BJ (cell line): ENCODE measurements at regions not wholly inside any gene's neighbourhood (a gene's known extent, or its start where the extent isn't known, plus 50 kb on each side); places are given as distances from the start of the nearest gene placed in this dataset.

Experiments
- CTCF ChIA-PET: fragments of 350-600 bp; formaldehyde crosslinking; extraction: SDS; loops from one replicate; lab custom pipeline; 2021; ENCODE audit warnings: antibody characterized with exemption, inconsistent platforms; lab: Yijun Ruan, JAX
- POLR2A ChIA-PET: fragments of 300-600 bp; sonication (Branson Sonifier 250); formaldehyde crosslinking; extraction: SDS; loops from one replicate; lab custom pipeline; 2021; ENCODE audit warnings: antibody characterized with exemption; lab: Charles Lee
- DNase-seq: peaks from one replicate; pipeline ENCODE4 v3.0.0-alpha.2; 2011; ENCODE audit warnings: low read depth
- H3K27me3 ChIP-seq: 2 replicates; pipeline ENCODE4 v1.6.0; 2011; ENCODE audit warnings: low read length; ENCODE audit not compliant: control insufficient read depth, insufficient read depth
- H3K36me3 ChIP-seq: 2 replicates; pipeline ENCODE4 v1.5.1; 2011; ENCODE audit warnings: low read length; ENCODE audit not compliant: control insufficient read depth, insufficient read depth
- H3K4me3 ChIP-seq: 2 replicates; pipeline ENCODE4 v1.5.1; 2011; ENCODE audit warnings: low read depth, mild to moderate bottlenecking, control low read depth, low read length
- CTCF ChIP-seq: IDR thresholded peaks from 2 replicates; pipeline ENCODE4 v1.5.1; 2011; ENCODE audit warnings: low read depth, mild to moderate bottlenecking, control low read depth, inconsistent platforms, low read length, moderate library complexity; ENCODE audit not compliant: insufficient read depth

- ChIA-PET POLR2A (no interaction called here), CTCF (no interaction called here)
- DNase-seq: no peak
- Histone ChIP-seq H3K36me3 (no peaks in the 10 kb centered on the region), H3K27me3 (no peaks in the 10 kb centered on the region), H3K4me3 (no peak overlapping the region)
- no peak for TF ChIP-seq CTCF
Measured at GRCh38 chr6:5906842-5907241, 99.9 kb downstream of the NRN1 start.

DNA sequence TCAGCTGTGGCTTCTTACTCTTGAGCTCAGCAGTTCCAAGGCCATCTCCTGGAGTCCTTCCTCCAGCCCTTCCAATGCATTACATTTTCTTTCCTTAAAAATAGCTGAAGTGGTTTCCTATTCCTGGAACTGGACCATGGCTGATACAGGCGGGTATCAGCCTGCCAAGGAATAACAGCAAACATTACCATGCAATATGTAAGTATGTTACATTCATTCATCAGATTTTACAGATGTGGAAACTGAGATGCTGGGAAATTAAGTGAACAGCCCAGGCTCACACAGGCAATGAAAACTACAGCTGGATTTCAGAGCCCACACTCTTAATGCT is 100.4 kb downstream of the NRN1 start:
- Histone ChIP-seq H3K27me3 (no peaks in the 10 kb centered on the region), H3K36me3 (no peaks in the 10 kb centered on the region), H3K4me3 (no peak overlapping the region)
- DNase-seq: no peak
- TF ChIP-seq CTCF: no peak
- POLR2A ChIA-PET: no interaction called here
- CTCF ChIA-PET: no interaction called here

- Histone ChIP-seq H3K4me3 (no peak overlapping the region), H3K36me3 (no peaks in the 10 kb centered on the region)
Measured at GRCh38 chr6:5905431-5906339, 101.0 kb downstream of the NRN1 start.

GRCh38 chr6:5904532-5904931 is 102.2 kb downstream of the NRN1 start:
- POLR2A ChIA-PET: no interaction called here
- Histone ChIP-seq H3K27me3 (no peaks in the 10 kb centered on the region), H3K36me3 (no peaks in the 10 kb centered on the region), H3K4me3 (no peak overlapping the region)
- DNase-seq: no peak
- CTCF ChIA-PET: no interaction called here
- no peak for TF ChIP-seq CTCF

More at GRCh38 chr6:5905431-5906339, 101.0 kb downstream of the NRN1 start:
- CTCF ChIA-PET: no interaction called here
- POLR2A ChIA-PET: no interaction called here
- TF ChIP-seq CTCF: no peak
- peak; percentile 81 for DNase-seq
- H3K27me3 ChIP-seq: no peaks in the 10 kb centered on the region

GRCh38 chr6:5899216-5900045 is 107.3 kb downstream of the NRN1 start:
- no peak overlapping the region for H3K4me3 ChIP-seq
- no peak for TF ChIP-seq CTCF
- ChIA-PET CTCF (no interaction called here), POLR2A (no interaction called here)
- DNase-seq: no peak
- no peaks in the 10 kb centered on the region for H3K36me3 ChIP-seq
- no peaks in the 10 kb centered on the region for H3K27me3 ChIP-seq
